ENCODE measurements at regions not wholly inside any gene's neighbourhood (a gene's known extent, or its start where the extent isn't known, plus 50 kb on each side); places are given as distances from the start of the nearest gene placed in this dataset.

GRCh38 chr6:165941786-165942185, 225.9 kb downstream of the TBXT start:
- TF ChIP-seq CTCF (IDR thresholded peaks at IDR 0.05): no peak
- no peak for TF ChIP-seq POLR2AphosphoS5 (IDR thresholded peaks at IDR 0.05)

Measured in prostate gland (tissue), 2 donors.